ENCODE measurements at regions not wholly inside any gene's neighbourhood (a gene's known extent, or its start where the extent isn't known, plus 50 kb on each side); places are given as distances from the start of the nearest gene placed in this dataset.
"Not testable (repeated sequence)": the region's sequence is repeated elsewhere in the genome, so short reads cannot be mapped to it uniquely, and the experiment has no call there.

DNA sequence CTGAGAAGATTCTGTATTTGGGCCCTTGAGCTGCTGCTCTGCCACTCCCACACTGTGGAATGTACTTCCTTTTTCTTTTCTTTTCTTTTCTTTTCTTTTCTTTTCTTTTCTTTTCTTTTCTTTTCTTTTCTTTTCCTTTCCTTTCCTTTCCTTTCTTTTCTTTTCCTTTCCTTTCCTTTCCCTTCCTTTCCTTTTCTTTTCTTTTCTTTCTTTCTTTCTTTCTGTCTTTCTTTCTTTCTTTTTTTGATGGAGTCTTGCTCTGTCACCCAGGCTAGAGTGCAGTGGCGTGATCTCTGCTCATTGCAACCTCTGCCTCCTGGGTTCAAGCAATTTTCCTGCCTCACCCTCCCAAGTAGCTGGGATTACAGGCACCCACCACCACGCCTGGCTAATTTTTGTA is 89.8 kb downstream of the DNAAF6 start:
- not testable (repeated sequence) for DNase-seq

DNA sequence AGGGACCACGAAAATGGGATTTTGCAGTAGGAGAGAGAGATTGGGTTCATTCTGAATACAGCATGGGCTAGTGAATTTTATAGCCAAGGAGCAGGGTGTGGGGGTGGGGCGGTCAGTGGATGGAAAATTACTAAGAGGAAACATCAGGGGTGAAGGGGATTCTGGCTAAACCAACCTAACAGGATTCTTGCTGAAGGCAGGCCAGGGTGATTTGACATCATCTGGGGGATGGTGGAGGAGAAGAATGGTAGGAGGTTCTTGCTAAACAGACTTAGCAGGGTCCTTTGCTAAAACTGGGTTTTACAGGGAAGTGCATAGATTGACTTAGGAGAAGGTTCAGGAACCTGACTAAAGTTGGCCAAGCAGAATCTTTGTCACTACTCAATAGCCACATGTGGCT is 91.9 kb downstream of the DNAAF6 start:
- DNase-seq = no peak

DNA sequence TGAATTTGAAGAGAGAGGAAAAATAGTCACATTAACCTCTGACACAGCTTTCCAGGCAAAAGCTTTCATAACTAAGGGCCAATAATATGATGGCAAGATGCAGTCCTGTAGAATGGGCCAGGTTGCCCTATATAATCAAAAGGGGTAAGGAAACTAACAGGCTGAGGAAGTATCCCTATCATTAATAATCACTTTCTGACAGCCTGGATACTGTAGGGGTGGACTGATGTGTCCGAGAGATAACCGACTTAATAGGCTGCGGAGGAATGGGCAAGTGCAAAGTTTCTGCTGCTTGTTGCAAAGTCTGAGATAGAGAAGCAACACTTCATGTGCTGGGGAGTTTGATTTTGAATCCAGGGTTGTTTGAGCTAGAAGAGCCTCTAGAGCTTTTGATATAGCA is 94.8 kb downstream of the DNAAF6 start:
- DNase-seq = no peak

DNA sequence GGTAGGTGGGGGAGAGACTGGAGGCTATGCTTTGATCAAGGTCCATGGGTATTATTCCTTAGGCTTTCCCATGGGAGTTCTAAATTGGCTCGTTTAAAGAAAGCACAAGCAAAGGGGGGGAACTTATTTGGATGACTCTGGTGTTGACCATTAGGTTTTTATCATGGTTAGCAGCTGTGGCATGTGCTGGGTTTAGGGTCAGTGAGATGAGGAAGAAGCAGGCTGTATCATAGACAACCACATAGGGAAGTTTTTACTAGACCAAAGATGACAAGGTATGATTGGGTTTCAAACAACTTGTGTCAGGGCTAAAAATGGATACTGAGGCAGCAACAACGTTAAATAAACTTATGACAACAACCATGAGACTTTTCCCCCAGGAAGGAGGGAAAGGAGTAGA is 97.7 kb downstream of the DNAAF6 start:
- DNase-seq = no peak

DNA sequence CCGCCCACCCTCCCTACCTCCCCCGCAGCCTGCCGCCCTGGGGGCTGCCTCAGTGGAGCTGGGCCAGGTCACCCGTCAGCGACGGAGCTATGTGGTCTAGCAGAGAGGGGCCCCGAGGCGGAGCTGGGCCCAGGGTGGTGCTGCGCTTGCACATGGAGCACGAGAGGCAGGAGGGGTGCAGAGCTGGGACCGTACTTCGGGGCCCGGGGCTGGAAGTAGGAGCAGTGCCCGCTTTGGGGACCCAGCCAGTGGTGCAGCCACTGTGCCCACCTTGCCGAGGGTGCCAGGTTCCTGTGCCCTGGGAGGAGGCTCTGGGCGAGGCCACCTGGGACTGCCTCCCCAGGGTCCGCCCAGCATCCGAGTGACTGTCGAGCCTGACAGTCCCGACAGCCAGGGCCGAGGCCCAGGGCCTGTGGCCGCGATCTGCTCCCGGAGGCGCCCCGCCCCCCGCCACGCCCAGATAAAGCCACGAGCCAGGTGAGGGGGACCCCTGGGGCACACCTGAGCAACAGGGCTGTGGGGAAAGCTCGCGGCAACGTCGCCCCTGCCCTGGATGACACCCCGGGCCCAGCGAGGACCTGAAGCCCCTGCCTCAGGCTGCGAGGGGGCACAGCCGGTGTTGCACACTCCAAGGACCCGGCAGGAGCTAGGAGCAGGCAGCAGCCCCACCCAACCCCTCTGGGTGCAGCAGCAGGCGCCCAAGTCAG is 117.5 kb downstream of the DNAAF6 start:
- DNase-seq = no peak

DNA sequence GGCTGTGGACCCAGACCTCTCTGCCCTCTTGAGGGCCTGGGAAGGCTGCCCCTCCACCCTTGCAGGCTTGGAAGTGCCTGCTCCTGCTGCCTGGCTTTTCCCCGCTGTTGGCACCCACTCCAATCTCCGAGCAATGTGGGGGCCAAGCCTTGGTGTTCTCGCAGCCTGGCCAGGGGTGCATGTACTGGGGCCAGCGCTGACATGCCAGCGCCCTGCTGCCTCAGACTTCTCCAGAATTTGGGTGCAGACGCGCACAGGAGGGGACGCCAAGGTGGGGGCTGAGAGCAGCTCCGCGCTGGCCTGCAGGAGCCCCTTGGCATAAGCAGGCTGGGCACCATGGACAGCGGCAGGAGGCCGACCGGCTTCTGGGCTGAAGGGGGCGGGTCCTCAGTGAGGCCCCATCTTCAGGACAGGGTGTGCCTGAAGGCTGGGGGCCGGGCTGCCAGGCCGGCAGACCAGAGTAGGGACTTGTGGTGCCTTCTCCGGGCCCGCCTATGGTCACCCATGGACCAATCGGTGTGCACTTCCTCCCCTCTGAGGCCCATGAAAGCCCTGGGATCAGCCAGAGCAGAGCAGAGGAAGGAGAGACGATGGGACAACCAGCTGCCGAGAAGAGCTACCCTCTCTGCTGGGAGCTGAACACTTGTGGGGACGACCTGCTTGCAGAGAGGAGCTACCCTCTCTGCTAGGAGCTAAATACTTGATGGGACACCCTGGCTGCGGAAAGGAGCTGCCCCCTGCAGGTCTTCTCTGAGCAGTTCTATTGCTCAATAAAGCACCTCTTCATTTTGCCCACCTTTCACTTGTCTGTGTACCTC is 118.3 kb downstream of the DNAAF6 start:
- DNase-seq = no peak

DNA sequence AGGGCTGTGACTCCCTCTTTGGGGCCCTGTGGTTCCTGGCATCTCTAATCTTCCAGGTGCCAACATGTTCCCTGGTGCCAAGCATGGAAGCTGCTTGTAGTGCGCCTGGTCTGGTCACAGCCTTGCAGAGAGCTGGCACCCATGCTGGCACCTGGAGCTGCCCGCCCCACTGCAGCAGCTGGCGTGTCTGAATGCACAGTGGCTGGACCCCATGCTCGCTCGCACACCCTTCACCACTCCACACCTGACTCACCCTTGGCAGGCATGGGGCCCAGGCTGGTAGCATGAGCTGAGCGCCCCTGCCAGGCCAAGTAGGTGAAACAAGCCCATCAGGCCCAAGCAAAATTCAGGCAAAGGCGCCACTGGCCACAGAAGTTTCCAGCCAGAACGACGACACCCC is 119.1 kb downstream of the DNAAF6 start:
- DNase-seq = no peak

DNA sequence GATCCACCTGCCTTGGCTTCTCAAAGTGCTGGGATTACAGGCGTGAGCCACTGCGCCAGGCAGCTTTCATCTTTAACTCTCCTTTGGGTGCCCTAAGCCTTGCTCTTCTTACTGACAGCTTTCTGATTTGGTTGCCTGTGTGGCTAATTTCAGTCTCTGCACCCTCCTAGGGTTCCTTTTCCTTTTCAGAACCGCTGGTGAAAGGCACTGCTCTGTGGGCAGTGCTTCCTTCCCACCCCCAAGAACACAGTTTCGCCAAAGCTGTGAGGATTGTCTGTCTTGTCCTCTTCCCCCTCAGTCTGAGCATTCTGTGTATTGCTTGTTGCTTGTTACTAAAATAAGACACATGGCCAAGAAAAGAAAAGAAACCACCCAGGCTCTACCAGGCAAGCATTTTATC is 101.4 kb upstream of the FRMPD3 start:
- no peak for DNase-seq

DNA sequence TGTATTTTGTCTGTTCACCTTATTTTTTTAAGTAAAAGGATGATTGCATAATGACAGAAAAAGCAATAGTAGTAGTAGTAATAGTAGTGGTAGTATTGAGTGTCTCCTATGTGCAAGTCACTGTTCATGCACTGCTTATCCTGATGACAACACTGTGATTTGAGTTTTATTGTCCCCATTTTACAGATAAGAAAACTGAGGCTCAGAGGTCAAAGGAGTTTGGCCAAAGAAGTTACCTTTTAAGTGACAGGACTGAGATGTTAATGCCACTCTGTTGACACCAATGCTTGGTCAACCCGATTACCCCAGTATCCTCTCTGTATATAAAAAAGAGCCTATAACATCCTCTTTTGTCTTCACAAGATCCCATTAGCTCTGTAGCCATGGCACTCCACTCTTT is 100.5 kb upstream of the FRMPD3 start:
- no peak for DNase-seq

DNA sequence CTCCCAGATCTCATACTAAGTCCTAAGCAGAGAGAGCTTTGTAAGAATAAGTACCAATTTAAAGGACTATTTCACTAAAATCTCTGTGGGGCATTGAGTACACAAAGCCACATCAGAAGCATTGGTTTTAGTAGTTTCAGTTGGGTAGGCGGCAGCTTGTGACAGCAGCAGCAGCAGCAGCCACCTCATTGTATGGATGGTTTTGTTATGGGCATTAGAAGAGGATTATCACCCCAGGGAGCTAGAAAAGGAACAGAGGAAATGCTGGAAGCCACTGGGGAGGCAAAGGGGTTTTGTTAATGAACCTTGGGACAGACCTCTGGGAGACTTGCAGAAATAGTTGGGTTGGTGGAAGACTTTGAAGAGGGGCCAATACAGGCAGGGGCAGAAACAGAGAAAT is 93.9 kb upstream of the FRMPD3 start:
- DNase-seq = no peak

DNA sequence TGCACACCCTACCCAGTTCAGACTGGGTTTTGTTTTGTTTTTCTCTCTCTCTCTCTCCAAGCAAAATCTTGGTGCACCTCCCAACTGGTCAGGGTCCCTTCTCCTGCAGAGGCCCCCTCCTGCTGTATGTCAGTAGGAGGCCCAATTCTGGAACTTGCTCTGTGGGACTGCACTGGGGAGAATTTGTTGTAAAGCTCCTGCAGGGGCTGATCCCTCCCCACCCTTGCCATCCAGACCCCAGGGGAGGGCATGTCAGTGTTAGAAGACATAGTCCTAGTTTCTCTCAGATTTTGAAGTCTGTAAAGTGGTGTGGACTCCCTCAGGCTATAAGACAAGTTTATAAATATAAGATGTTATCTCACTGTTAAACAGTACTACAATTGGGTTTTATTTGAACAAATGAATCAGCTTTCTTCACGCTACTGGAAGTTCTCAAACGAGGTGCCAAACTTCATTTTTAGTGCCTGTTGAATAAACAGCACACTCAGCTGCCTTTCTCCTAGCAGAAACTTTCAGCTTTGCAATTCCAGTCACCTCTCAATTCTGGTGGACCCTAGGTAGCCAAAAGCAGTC is 88.6 kb upstream of the FRMPD3 start:
- no peak for DNase-seq

DNA sequence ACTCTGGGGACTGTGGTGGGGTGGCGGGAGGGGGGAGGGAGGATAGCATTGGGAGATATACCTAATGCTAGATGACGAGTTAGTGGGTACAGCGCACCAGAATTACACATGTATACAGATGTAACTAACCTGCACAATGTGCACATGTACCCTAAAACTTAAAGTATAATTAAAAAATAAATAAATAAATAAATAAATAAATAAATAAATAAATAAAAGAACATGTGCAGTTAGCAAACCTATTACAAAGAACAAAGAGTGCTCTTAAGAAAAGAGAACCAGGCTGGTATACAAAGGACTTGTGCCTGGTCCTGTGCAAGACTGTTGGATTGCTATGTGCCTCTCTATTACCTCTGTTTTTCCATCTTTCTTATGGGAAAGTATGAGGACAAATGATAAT is 79.3 kb upstream of the FRMPD3 start:
- not testable (repeated sequence) for DNase-seq

DNA sequence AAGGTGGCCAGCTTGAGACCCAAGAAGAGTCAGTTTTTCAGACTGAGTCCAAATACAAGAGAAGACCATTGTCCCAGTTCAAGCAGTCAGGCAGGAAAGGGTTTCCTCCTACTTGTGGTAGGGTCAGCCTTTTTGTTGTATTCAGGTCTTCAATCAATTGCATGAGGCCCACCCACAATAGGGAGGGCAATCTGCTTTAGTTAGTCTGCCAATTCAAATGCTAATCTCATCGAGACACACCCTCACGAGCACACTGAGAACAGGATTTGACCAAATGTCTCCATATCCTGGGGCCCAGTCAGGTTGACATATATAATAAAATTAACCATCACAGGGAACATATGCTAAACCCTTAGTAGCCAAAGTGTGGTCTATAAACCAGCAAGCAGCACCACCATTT is 75.3 kb upstream of the FRMPD3 start:
- DNase-seq = no peak

DNA sequence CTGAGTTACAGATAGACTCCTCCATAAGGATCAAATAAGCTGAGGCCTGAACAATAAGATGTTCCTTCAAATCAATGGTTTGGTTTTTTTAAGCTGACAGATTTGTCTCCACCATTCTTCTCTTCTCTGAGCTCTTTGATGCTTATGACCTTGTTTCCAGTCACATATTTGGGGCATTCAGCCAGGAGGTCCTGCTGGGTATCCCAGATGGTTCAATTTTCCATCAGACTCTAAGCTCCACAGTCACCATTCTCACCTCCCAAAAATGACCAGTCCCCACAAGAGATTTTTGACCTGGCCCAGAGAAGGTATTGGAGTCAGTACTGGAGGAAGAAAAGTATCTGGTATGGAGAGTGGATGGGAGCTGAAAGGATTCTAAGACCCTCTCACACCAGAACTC is 74.6 kb upstream of the FRMPD3 start:
- DNase-seq = no peak

DNA sequence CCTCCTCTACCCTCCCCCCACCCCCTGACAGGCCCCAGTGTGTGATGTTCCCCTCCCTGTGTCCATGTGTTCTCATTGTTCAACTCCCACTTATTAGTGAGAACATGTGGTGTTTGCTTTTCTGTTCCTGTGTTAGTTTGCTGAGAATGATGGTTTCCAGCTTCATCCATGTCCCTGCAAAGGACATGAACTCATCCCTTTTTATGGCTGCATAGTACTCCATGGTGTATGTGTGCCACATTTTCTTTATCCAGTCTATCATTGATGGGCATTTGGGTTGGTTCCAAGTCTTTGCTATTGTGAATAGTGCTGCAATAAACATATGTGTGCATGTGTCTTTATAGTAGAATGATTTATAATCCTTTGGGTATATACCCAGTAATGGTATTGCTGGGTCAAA is 73.3 kb upstream of the FRMPD3 start:
- not testable (repeated sequence) for DNase-seq

DNA sequence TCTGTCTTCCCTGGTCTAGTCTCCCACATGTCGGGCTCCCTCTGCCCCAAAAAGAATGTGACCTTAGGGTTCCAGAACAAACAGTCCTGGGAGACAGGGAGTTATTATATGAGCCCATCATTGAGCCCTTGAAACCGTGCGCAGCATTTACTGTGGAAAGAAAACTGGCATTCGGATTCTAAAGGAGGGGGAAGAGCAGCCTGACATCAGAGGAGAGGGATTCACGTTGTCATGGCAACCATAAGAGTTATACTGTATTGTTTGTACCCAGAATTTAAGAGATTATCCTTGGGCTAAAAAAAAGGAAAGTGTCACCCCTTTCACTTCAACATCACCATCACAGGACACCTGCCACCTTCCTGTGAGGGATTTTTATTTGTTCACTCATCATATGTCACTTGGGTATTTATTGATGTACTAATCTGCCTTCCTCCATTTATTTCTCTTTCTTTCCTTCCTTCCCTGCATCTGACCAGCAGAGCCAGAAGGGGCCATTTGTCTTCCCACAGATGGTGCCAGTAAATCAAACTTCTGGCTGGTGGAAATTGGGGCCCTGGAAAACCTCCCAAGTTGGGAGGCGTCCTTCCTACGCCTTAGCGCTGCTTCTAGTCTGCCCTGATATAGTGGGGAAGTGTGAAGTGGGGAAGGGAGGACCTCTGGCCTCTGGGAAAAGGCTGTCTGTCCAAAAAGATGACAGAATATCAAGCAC is 64.9 kb upstream of the FRMPD3 start:
- no peak for DNase-seq

DNA sequence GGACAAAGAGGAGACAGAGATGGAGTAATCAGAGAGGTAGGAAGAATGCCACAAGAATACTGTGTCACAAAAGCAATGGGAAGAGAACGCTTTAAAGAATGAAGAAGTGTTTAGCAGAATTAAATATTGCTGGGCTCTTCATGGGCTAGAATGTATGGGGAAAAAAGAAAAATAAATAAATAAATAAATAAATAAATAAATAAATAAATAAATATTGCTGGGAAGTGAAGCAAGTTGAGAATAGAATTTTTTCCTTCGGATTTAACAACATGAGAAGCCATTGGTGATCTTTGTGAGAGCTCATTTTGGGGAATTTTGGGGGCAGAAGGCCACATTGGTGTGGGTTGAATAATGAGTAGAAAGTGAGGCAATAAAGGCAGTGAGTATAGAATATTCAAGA is 59.7 kb upstream of the FRMPD3 start:
- DNase-seq = no peak

DNA sequence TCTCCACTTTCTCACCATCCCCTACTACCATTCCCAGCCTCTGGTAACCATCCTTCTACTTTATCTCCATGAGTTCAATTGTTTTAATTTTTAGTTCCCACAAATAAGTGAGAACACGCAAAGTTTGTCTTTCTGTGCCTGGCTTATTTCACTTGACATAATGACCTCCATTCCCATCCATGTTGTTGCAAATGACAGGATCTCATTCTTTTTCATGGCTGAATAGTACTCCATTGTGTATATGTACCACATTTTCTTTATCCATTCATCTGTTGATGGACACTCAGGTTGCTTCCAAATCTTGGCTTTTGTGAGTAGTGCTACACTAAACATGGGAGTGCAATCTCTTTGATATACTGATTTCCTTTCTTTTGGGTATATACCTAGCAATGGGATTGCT is 55.8 kb upstream of the FRMPD3 start:
- not testable (repeated sequence) for DNase-seq

DNA sequence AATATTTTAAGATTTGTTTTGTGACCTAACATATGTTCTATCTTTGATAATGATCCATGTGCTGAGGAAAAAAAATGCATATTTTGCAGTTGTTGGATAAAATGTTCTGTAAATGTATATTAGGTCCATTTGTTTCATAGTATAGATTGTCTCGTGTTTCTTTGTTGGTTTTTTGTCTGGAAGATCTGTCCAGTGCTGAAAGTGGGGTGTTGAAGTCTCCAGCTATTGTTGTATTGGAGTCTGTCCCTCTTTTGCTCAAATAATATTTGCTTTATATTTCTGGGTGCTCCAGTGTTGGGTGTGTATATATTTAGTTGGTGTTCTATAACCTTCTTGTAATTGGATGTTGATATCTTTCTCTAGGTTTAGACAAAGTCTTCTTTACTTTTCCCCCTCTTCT is 53.2 kb upstream of the FRMPD3 start:
- no peak for DNase-seq

DNA sequence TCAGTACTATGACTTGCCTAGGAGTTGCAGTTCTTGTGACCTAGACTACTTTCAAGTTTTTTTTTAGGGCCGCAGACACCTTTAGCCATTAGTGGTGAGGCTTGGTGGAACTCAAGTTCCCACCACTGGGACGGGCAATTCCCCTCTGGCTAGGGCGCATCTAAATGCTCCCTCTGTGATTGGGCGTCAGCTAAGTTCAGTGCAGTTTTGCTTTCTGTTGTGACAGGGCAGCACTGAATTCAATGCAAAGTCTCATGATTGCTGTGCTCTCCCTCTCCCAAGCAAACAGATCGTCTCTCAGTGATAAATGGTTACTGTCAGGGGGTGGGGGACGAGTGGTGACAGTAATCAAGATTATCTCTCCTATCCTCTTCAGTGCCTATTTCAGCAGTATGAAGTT is 52.7 kb upstream of the FRMPD3 start:
- DNase-seq = no peak

DNA sequence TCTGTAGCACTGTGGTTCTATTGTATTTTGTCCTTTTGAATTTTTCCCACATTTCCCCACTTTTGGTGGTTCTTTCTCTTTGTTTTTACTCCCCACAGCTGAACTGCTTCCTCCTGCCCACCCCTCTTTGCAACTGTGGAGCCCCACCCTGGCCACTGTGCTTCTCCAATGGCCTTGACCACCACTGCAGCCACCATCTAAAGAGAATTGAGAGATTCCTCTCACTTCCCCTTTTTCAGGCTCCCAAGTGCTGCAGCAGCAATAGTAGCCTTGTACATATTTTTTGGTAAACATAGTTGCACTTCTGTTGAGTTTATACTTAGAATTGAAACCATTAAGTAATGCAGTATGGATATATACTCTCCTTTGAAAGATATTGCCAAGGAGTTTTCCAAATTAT is 51.3 kb upstream of the FRMPD3 start:
- peak; percentile 63 for DNase-seq

Measured in MV-4-11 (cell line).